HCT116 (cell line): ENCODE measurements at regions not wholly inside any gene's neighbourhood (a gene's known extent, or its start where the extent isn't known, plus 50 kb on each side); places are given as distances from the start of the nearest gene placed in this dataset.

Source experiments
- ATAC-seq: fragments of 200-7000 bp; cut with Tn5 transposase; 2 replicates; pipeline ENCODE4 v1.9.1; 2020; ENCODE audit warnings: mild to moderate bottlenecking, moderate library complexity
- BruUV-seq: library from RNA; stranded (reverse); fragments of 400-500 nt; replicated peaks from 2 replicates; lab custom pipeline; 2021; lab: Mats Ljungman, UMichigan
- CTCF ChIA-PET: fragments of 300-600 bp; sonication (Branson Sonifier 250); formaldehyde crosslinking; loops from one replicate; lab custom pipeline; 2021; ENCODE audit warnings: antibody characterized with exemption; lab: Charles Lee
- POLR2A ChIA-PET: fragments of 300-600, 350-600 bp; sonication (Branson Sonifier 250); formaldehyde crosslinking; loops from one replicate; lab custom pipeline; 2021; ENCODE audit warnings: antibody characterized with exemption; lab: Charles Lee
- RAD21 ChIA-PET, 2 experiments: fragments of 300-600 bp; sonication (Branson Sonifier 250); formaldehyde crosslinking; loops; one replicate each; lab custom pipeline; 2023; ENCODE audit warnings: low total read pairs in 2 of 2; ENCODE audit not compliant: uncharacterized antibody in 2 of 2, unreplicated experiment in 2 of 2, low non-redundant PET in 1 of 2; lab: Charles Lee
- DNase-seq: peaks from one replicate; pipeline ENCODE4 v3.0.0-alpha.2; 2010; ENCODE audit warnings: low read depth, low spot score
- H2AFZ ChIP-seq: fragments of 200-600 bp; shearing (Covaris generic), sonication (generic); 2 replicates; pipeline ENCODE4 v1.6.1; 2017; ENCODE audit warnings: low read depth, mixed run types, mixed read lengths, antibody characterized with exemption, low read length; ENCODE audit not compliant: poor library complexity, severe bottlenecking
- H3K27ac ChIP-seq: 2 replicates; pipeline ENCODE4 v1.5.1; 2012; ENCODE audit warnings: low read depth, low read length
- H3K27me3 ChIP-seq: fragments of 200-600 bp; sonication (generic); 2 replicates; pipeline ENCODE4 v1.6.1; 2016; ENCODE audit warnings: mixed run types, low read length, mixed read lengths; ENCODE audit not compliant: insufficient read depth
- H3K36me3 ChIP-seq, 2 experiments: fragments of 200-500 bp in 1 of 2; fragments of 200-600 bp in 1 of 2; sonication (Bioruptor generic) in 1 of 2; sonication (generic) in 1 of 2; 2 replicates each; pipeline versions ENCODE4 v1.5.1 to v1.6.1; 2014 to 2016; ENCODE audit warnings: low read length in 2 of 2, inconsistent platforms in 1 of 2, mixed read lengths in 1 of 2, mixed run types in 1 of 2; ENCODE audit not compliant: insufficient read depth in 2 of 2, control insufficient read depth in 1 of 2
- H3K4me1 ChIP-seq, 2 experiments: fragments of 200-600 bp in 1 of 2; sonication (generic) in 1 of 2; 2 replicates each; pipeline versions ENCODE4 v1.5.1 to v1.6.1; 2012 to 2017; ENCODE audit warnings: low read length in 2 of 2, inconsistent platforms in 1 of 2, mild to moderate bottlenecking in 1 of 2, mixed read lengths in 1 of 2, mixed run types in 1 of 2, moderate library complexity in 1 of 2; ENCODE audit not compliant: insufficient read depth in 2 of 2, control insufficient read depth in 1 of 2
- H3K4me2 ChIP-seq: fragments of 200-600 bp; sonication (generic); 2 replicates; pipeline ENCODE4 v1.6.1; 2017; ENCODE audit warnings: mixed run types, low read length, mixed read lengths
- H3K4me3 ChIP-seq, 2 experiments: fragments of 200-600 bp in 1 of 2; sonication (generic) in 1 of 2; replicated peaks in 1 of 2; 2 replicates each; pipeline ENCODE4 v1.5.1; 2011 to 2016; ENCODE audit warnings: low read length in 2 of 2, control low read depth in 1 of 2, low read depth in 1 of 2, mild to moderate bottlenecking in 1 of 2, mixed read lengths in 1 of 2, mixed run types in 1 of 2
- H3K79me2 ChIP-seq: fragments of 200-600 bp; sonication (generic); 2 replicates; pipeline ENCODE4 v1.6.1; 2017; ENCODE audit warnings: mild to moderate bottlenecking, mixed run types, low read length, moderate library complexity, mixed read lengths; ENCODE audit not compliant: insufficient read depth
- H3K9ac ChIP-seq: fragments of 200-600 bp; sonication (generic); 2 replicates; pipeline ENCODE4 v1.6.1; 2016; ENCODE audit warnings: low read length, mixed read lengths
- H3K9me2 ChIP-seq: fragments of 200-600 bp; sonication (generic), shearing (Covaris generic); 2 replicates; pipeline ENCODE4 v1.6.1; 2017; ENCODE audit warnings: mixed run types, mild to moderate bottlenecking, moderate library complexity; ENCODE audit not compliant: insufficient read depth
- H3K9me3 ChIP-seq, 2 experiments: fragments of 200-500 bp in 1 of 2; fragments of 200-600 bp in 1 of 2; sonication (Bioruptor generic) in 1 of 2; sonication (generic) in 1 of 2; 2 replicates each; pipeline ENCODE4 v1.6.1; 2014 to 2017; ENCODE audit warnings: low read length in 2 of 2, mixed read lengths in 2 of 2, inconsistent platforms in 1 of 2, low read depth in 1 of 2, mild to moderate bottlenecking in 1 of 2, mixed run types in 1 of 2, moderate library complexity in 1 of 2; ENCODE audit not compliant: control insufficient read depth in 1 of 2, insufficient read depth in 1 of 2
- H4K20me1 ChIP-seq: fragments of 200-600 bp; sonication (generic), shearing (Covaris generic); 2 replicates; pipeline ENCODE4 v1.6.1; 2017; ENCODE audit warnings: mixed run types, mild to moderate bottlenecking, moderate library complexity; ENCODE audit not compliant: insufficient read depth
- ELF1 ChIP-seq: IDR thresholded peaks from 2 replicates; pipeline ENCODE4 v1.6.1; 2012; ENCODE audit warnings: low read depth, borderline replicate concordance
- EZH2phosphoT487 ChIP-seq: fragments of 200-600 bp; IDR thresholded peaks from 2 replicates; pipeline ENCODE4 v1.6.1; 2018; ENCODE audit warnings: antibody characterized with exemption, borderline replicate concordance
- FOSL1 ChIP-seq: IDR thresholded peaks from 2 replicates; pipeline ENCODE4 v1.6.1; 2012; ENCODE audit warnings: low read depth
- JUND ChIP-seq: IDR thresholded peaks from 2 replicates; pipeline ENCODE4 v1.6.1; 2012
- POLR2AphosphoS5 ChIP-seq: IDR thresholded peaks from 2 replicates; pipeline ENCODE4 v1.6.1; 2011; ENCODE audit warnings: mild to moderate bottlenecking, low read depth, low read length, moderate library complexity
- YY1 ChIP-seq: IDR thresholded peaks from 2 replicates; pipeline ENCODE4 v1.6.1; 2011; ENCODE audit warnings: low read length, low read depth, moderate library complexity, mild to moderate bottlenecking; ENCODE audit not compliant: insufficient replicate concordance; ENCODE audit errors: extremely low read depth
- ZFX ChIP-seq: fragments of 450-650 bp; IDR thresholded peaks from 2 replicates; pipeline ENCODE4 v1.6.1; 2017
- intact Hi-C: fragments of 100-400 bp; cut with micrococcal nuclease; formaldehyde crosslinking; loops from 2 replicates; pipeline ENCODE4 v1.10.0; 2022
- TF ChIP-seq, protein P1 (sequence below): IDR thresholded peaks from 2 replicates; pipeline ENCODE4 v1.6.1; 2012
- TF ChIP-seq, protein P2 (sequence below): IDR thresholded peaks from 2 replicates; pipeline ENCODE4 v1.6.1; 2012; ENCODE audit warnings: low read depth
- TF ChIP-seq, protein P3 (sequence below): IDR thresholded peaks from 2 replicates; pipeline ENCODE4 v1.6.1; 2011; ENCODE audit warnings: mild to moderate bottlenecking, low read length, moderate library complexity; ENCODE audit not compliant: insufficient replicate concordance; ENCODE audit errors: extremely low read depth
- TF ChIP-seq, protein P4 (sequence below): IDR thresholded peaks from 2 replicates; pipeline ENCODE4 v1.6.1; 2012

DNA sequence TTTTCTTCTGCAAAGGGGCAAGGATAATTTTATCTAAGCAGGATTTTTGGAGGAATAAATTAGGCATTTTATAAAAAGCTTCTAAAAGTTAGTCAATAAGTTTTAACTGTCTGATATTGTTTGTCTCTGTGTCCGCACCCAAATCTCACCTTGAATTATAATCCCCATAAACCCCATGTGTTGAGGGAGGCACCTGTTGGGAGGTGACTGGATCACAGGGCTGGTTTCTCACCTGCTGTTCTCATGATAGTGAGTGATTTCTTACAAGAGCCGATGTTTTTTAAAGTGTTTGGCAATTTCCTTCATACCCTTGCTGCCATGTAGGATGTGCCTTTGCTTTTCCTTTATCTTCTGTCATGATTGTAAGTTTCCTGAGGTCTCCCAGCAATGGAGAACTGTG is 481.4 kb downstream of the GBA3 start (continued):
- no peak for TF ChIP-seq ZFX
- TF ChIP-seq, protein P1, sequence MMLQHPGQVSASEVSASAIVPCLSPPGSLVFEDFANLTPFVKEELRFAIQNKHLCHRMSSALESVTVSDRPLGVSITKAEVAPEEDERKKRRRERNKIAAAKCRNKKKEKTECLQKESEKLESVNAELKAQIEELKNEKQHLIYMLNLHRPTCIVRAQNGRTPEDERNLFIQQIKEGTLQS = no peak

DNA sequence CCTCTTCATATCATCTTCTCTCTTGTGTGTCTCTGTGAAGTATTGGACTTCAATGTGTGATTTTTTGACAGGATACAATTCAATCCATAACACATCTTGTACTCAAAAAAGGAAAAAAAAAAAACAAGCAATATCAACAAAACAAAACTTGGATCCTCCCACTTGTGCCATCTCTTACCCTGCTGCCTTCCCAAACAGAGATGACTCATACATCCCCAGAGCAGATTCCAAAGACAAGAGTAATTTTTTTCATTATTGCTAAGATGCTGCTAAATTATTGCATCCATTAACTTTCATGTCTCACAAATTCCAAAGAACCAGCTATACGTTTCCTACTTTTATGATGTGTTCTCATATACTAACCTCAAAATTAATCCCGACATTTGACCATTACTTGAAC is 479.2 kb downstream of the GBA3 start:
- H3K27me3 ChIP-seq = no peaks in the 10 kb centered on the region
- no peaks in the 10 kb centered on the region for H3K79me2 ChIP-seq
- H3K4me3 ChIP-seq = no peak overlapping the region
- ChIA-PET RAD21 (no interaction called here), CTCF (no interaction called here), POLR2A (no interaction called here)
- no peaks in the 10 kb centered on the region for H3K4me1 ChIP-seq
- H3K9me3 ChIP-seq = peaks cover 5 to 15% of the 10 kb centered on the region in 2 experiments; a peak in 3 of 4 replicates
- TF ChIP-seq, protein P2, sequence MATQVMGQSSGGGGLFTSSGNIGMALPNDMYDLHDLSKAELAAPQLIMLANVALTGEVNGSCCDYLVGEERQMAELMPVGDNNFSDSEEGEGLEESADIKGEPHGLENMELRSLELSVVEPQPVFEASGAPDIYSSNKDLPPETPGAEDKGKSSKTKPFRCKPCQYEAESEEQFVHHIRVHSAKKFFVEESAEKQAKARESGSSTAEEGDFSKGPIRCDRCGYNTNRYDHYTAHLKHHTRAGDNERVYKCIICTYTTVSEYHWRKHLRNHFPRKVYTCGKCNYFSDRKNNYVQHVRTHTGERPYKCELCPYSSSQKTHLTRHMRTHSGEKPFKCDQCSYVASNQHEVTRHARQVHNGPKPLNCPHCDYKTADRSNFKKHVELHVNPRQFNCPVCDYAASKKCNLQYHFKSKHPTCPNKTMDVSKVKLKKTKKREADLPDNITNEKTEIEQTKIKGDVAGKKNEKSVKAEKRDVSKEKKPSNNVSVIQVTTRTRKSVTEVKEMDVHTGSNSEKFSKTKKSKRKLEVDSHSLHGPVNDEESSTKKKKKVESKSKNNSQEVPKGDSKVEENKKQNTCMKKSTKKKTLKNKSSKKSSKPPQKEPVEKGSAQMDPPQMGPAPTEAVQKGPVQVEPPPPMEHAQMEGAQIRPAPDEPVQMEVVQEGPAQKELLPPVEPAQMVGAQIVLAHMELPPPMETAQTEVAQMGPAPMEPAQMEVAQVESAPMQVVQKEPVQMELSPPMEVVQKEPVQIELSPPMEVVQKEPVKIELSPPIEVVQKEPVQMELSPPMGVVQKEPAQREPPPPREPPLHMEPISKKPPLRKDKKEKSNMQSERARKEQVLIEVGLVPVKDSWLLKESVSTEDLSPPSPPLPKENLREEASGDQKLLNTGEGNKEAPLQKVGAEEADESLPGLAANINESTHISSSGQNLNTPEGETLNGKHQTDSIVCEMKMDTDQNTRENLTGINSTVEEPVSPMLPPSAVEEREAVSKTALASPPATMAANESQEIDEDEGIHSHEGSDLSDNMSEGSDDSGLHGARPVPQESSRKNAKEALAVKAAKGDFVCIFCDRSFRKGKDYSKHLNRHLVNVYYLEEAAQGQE = no peak
- TF ChIP-seq, protein P1 = no peak
- TF ChIP-seq YY1 (no peak), ELF1 (no peak), POLR2AphosphoS5 (no peak), EZH2phosphoT487 (no peak), JUND (no peak), FOSL1 (no peak)
- TF ChIP-seq, protein P3, sequence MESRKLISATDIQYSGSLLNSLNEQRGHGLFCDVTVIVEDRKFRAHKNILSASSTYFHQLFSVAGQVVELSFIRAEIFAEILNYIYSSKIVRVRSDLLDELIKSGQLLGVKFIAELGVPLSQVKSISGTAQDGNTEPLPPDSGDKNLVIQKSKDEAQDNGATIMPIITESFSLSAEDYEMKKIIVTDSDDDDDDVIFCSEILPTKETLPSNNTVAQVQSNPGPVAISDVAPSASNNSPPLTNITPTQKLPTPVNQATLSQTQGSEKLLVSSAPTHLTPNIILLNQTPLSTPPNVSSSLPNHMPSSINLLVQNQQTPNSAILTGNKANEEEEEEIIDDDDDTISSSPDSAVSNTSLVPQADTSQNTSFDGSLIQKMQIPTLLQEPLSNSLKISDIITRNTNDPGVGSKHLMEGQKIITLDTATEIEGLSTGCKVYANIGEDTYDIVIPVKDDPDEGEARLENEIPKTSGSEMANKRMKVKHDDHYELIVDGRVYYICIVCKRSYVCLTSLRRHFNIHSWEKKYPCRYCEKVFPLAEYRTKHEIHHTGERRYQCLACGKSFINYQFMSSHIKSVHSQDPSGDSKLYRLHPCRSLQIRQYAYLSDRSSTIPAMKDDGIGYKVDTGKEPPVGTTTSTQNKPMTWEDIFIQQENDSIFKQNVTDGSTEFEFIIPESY = no peak
- TF ChIP-seq, protein P4, sequence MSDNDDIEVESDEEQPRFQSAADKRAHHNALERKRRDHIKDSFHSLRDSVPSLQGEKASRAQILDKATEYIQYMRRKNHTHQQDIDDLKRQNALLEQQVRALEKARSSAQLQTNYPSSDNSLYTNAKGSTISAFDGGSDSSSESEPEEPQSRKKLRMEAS = no peak
- H3K36me3 ChIP-seq = no peaks in the 10 kb centered on the region
- DNase-seq (no peak), ATAC-seq (no peak)
- intact Hi-C loops = no loop called here
- no peaks in the 10 kb centered on the region for H4K20me1 ChIP-seq
- no peak overlapping the region for H3K4me2 ChIP-seq
- no peak overlapping the region for H3K27ac ChIP-seq
- H2AFZ ChIP-seq = no peak overlapping the region
- no peaks in the 10 kb centered on the region for H3K9me2 ChIP-seq
- no TSS peak for BruUV-seq
- H3K9ac ChIP-seq = no peak overlapping the region
